Upper lobe of left lung (tissue), 4 donors: ENCODE measurements at regions not wholly inside any gene's neighbourhood (a gene's known extent, or its start where the extent isn't known, plus 50 kb on each side); places are given as distances from the start of the nearest gene placed in this dataset.
"Not testable (repeated sequence)": the region's sequence is repeated elsewhere in the genome, so short reads cannot be mapped to it uniquely, and the experiment has no call there.

ENCODE experiments used
- EP300 ChIP-seq, 4 donors: sonication (generic); formaldehyde crosslinking; IDR thresholded peaks; one replicate each; pipeline ENCODE4 v1.5.1; 2017; ENCODE audit warnings: antibody characterized with exemption in 4 of 4, control low read depth in 2 of 4
- POLR2A ChIP-seq, 4 donors: fragments of 450-650 bp; IDR thresholded peaks; one replicate each; pipeline ENCODE4 v1.5.1; 2016 to 2017; ENCODE audit warnings: antibody characterized with exemption in 4 of 4, mild to moderate bottlenecking in 2 of 4
- TF ChIP-seq, protein P1 (sequence below), 6 experiments: fragments of 450-650 bp in 4 of 6; fragments of 200-600 bp in 2 of 6; sonication (generic) in 2 of 6; IDR thresholded peaks; one replicate each; pipeline ENCODE4 v1.5.1; 2016 to 2019; ENCODE audit warnings: antibody characterized with exemption in 6 of 6

DNA sequence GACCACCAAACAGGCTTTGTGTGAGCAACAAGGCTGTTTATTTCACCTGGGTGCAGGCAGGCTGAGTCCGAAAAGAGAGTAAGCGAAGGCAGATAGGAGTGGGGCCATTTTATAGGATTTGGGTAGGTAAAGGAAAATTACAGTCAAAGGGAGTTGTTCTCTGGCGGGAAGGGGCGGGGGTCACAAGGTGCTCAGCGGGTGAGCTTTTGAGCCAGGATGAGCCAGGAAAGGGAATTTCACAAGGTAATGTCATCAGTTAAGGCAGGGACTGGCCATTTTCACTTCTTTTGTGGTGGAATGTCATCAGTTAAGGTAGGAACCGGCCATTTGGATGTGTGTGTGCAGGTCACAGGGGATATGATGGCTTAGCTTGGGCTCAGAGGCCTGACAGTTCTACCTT is 378.0 kb upstream of the LRRTM4 start:
- TF ChIP-seq, protein P1, sequence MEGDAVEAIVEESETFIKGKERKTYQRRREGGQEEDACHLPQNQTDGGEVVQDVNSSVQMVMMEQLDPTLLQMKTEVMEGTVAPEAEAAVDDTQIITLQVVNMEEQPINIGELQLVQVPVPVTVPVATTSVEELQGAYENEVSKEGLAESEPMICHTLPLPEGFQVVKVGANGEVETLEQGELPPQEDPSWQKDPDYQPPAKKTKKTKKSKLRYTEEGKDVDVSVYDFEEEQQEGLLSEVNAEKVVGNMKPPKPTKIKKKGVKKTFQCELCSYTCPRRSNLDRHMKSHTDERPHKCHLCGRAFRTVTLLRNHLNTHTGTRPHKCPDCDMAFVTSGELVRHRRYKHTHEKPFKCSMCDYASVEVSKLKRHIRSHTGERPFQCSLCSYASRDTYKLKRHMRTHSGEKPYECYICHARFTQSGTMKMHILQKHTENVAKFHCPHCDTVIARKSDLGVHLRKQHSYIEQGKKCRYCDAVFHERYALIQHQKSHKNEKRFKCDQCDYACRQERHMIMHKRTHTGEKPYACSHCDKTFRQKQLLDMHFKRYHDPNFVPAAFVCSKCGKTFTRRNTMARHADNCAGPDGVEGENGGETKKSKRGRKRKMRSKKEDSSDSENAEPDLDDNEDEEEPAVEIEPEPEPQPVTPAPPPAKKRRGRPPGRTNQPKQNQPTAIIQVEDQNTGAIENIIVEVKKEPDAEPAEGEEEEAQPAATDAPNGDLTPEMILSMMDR (IDR thresholded peaks at IDR 0.05), result not testable (repeated sequence)
- not testable (repeated sequence) for TF ChIP-seq EP300, POLR2A (IDR thresholded peaks at IDR 0.05)
